HG03521 (cell line): ENCODE measurements at regions not wholly inside any gene's neighbourhood (a gene's known extent, or its start where the extent isn't known, plus 50 kb on each side); places are given as distances from the start of the nearest gene placed in this dataset.

Experiments used
- ATAC-seq: cut with Tn5 transposase; IDR thresholded peaks from one replicate; pipeline ENCODE4 v1.9.1; 2021; ENCODE audit warnings: mild to moderate bottlenecking, moderate library complexity; ENCODE audit not compliant: unreplicated experiment

GRCh38 chr10:43772171-43772570 is 123.5 kb upstream of the ZNF32 start:
- ATAC-seq, result no peak

- no peak for ATAC-seq
These were observed 123.0 kb upstream of the ZNF32 start for GRCh38 chr10:43771675-43772074.

GRCh38 chr10:43765516-43765915 is 116.8 kb upstream of the ZNF32 start:
- ATAC-seq, result no peak

- no peak for ATAC-seq
These were observed 115.2 kb upstream of the ZNF32 start for GRCh38 chr10:43763846-43764245.

- no peak for ATAC-seq
These were observed 111.8 kb upstream of the ZNF32 start for GRCh38 chr10:43760514-43760913.

- ATAC-seq, result no peak
These were observed 110.5 kb upstream of the ZNF32 start for GRCh38 chr10:43759216-43759615.

GRCh38 chr10:43756341-43756740 is 107.7 kb upstream of the ZNF32 start:
- ATAC-seq, result no peak

- ATAC-seq, result no peak
These were observed 106.0 kb upstream of the ZNF32 start for GRCh38 chr10:43754569-43755260.

- no peak for ATAC-seq
These were observed 104.8 kb upstream of the ZNF32 start for GRCh38 chr10:43753397-43754061.

- ATAC-seq, result no peak
These were observed 104.0 kb upstream of the ZNF32 start for GRCh38 chr10:43752682-43753081.

GRCh38 chr10:43751646-43752045 is 103.0 kb upstream of the ZNF32 start:
- no peak for ATAC-seq

GRCh38 chr10:43749940-43750552 is 101.4 kb upstream of the ZNF32 start:
- ATAC-seq, result no peak

- no peak for ATAC-seq
These were observed 100.5 kb upstream of the ZNF32 start for GRCh38 chr10:43749145-43749576.

GRCh38 chr10:43748560-43748959 is 99.9 kb upstream of the ZNF32 start:
- ATAC-seq, result no peak

GRCh38 chr10:43746906-43747305 is 98.2 kb upstream of the ZNF32 start:
- ATAC-seq, result no peak

- no peak for ATAC-seq
These were observed 90.5 kb upstream of the ZNF32 start for GRCh38 chr10:43739161-43739560.

- ATAC-seq, result no peak
These were observed 88.3 kb upstream of the ZNF32 start for GRCh38 chr10:43737003-43737402.

GRCh38 chr10:43735907-43736306 is 87.2 kb upstream of the ZNF32 start:
- ATAC-seq, result no peak

GRCh38 chr10:43734716-43735115 is 86.0 kb upstream of the ZNF32 start:
- ATAC-seq, result no peak

- no peak for ATAC-seq
These were observed 82.8 kb upstream of the ZNF32 start for GRCh38 chr10:43731486-43731885.

- ATAC-seq, result no peak
These were observed 79.7 kb upstream of the ZNF32 start for GRCh38 chr10:43728425-43728824.

- no peak for ATAC-seq
These were observed 79.3 kb upstream of the ZNF32 start for GRCh38 chr10:43727935-43728334.
